CD8-positive, alpha-beta memory T cell (primary cell): ENCODE measurements at regions not wholly inside any gene's neighbourhood (a gene's known extent, or its start where the extent isn't known, plus 50 kb on each side); places are given as distances from the start of the nearest gene placed in this dataset.
A peak's percentile ranks its signal among the peaks of the same experiment; 100 is the strongest.

Experiments used
- CTCF ChIA-PET: fragments of 350-600 bp; sonication (Branson Sonifier 250); formaldehyde crosslinking; loops from one replicate; lab custom pipeline; 2021; ENCODE audit warnings: antibody characterized with exemption; lab: Charles Lee
- POLR2A ChIA-PET: fragments of 350-600 bp; sonication (Branson Sonifier 250); formaldehyde crosslinking; loops from one replicate; lab custom pipeline; 2021; ENCODE audit warnings: antibody characterized with exemption; lab: Charles Lee
- DNase-seq, 5 donors: peaks; one replicate each; pipeline versions ENCODE4 v3.0.0 to v3.0.0-alpha.2; 2020 to 2022; ENCODE audit warnings: mixed read lengths in 1 of 5
- H3K27ac ChIP-seq: one replicate; pipeline ENCODE4 v1.7.0; 2013; ENCODE audit warnings: low read depth, mild to moderate bottlenecking, low read length, moderate library complexity
- H3K27me3 ChIP-seq: 2 replicates; pipeline ENCODE4 v1.7.0; 2013; ENCODE audit warnings: low read length, mild to moderate bottlenecking; ENCODE audit not compliant: insufficient read depth, poor library complexity, severe bottlenecking
- H3K36me3 ChIP-seq: 2 replicates; pipeline ENCODE4 v1.7.0; 2013; ENCODE audit warnings: mild to moderate bottlenecking, low read length, moderate library complexity; ENCODE audit not compliant: insufficient read depth
- H3K4me1 ChIP-seq: 2 replicates; pipeline ENCODE4 v1.7.0; 2013; ENCODE audit warnings: mild to moderate bottlenecking, low read length, moderate library complexity; ENCODE audit not compliant: insufficient read depth
- H3K4me3 ChIP-seq: 2 replicates; pipeline ENCODE4 v1.7.0; 2013; ENCODE audit warnings: mild to moderate bottlenecking, low read length
- H3K9me3 ChIP-seq: 2 replicates; pipeline ENCODE4 v1.7.0; 2013; ENCODE audit warnings: mild to moderate bottlenecking, low read length
- H3K27ac Mint-ChIP-seq, 8 donors: one replicate each; pipeline ENCODE4 v1.8.0; 2020 to 2021; ENCODE audit warnings: mixed read lengths in 8 of 8, mild to moderate bottlenecking in 6 of 8, inconsistent platforms in 3 of 8, moderate library complexity in 3 of 8
- H3K27me3 Mint-ChIP-seq, 2 donors: one replicate each; pipeline ENCODE4 v1.8.0; 2020 to 2021; ENCODE audit warnings: mixed read lengths in 2 of 2, mild to moderate bottlenecking in 1 of 2, moderate library complexity in 1 of 2
- H3K36me3 Mint-ChIP-seq, 3 donors: one replicate each; pipeline ENCODE4 v1.8.0; 2020 to 2021; ENCODE audit warnings: mixed read lengths in 3 of 3, inconsistent platforms in 1 of 3, mild to moderate bottlenecking in 1 of 3
- H3K4me1 Mint-ChIP-seq, 3 donors: one replicate each; pipeline ENCODE4 v1.8.0; 2020 to 2021; ENCODE audit warnings: mixed read lengths in 3 of 3, inconsistent platforms in 1 of 3, mild to moderate bottlenecking in 1 of 3
- H3K4me3 Mint-ChIP-seq, 7 donors: one replicate each; pipeline ENCODE4 v1.8.0; 2020 to 2021; ENCODE audit warnings: mixed read lengths in 7 of 7, mild to moderate bottlenecking in 6 of 7, moderate library complexity in 4 of 7, inconsistent platforms in 2 of 7
- H3K9me3 Mint-ChIP-seq, 5 donors: one replicate each; pipeline ENCODE4 v1.8.0; 2020 to 2022; ENCODE audit warnings: mixed read lengths in 5 of 5, mild to moderate bottlenecking in 3 of 5, moderate library complexity in 2 of 5, inconsistent platforms in 1 of 5

- no peaks in the 10 kb centered on the region for H3K4me1 ChIP-seq
- Mint-ChIP-seq H3K27ac (no peak overlapping the region), H3K27me3 (no peaks in the 10 kb centered on the region), H3K9me3 (peaks cover 0 to 2% (median 0%) of the 10 kb centered on the region in 5 donors), H3K4me1 (peaks cover 9 to 19% (median 13%) of the 10 kb centered on the region in 3 donors), H3K36me3 (peaks cover 0 to 5% (median 2%) of the 10 kb centered on the region in 3 donors), H3K4me3 (no peak overlapping the region)
- H3K4me3 ChIP-seq = no peak overlapping the region
- no peaks in the 10 kb centered on the region for H3K9me3 ChIP-seq
- no peak overlapping the region for H3K27ac ChIP-seq
- DNase-seq = no peak
- no peaks in the 10 kb centered on the region for H3K36me3 ChIP-seq
- no peaks in the 10 kb centered on the region for H3K27me3 ChIP-seq
- ChIA-PET CTCF (no interaction called here), POLR2A (no interaction called here)
Observed at GRCh38 chr3:106029954-106030626, 161.3 kb upstream of the CBLB start.

GRCh38 chr3:106030627-106030963 lies 161.8 kb upstream of the CBLB start:
- no peak overlapping the region for H3K4me3 Mint-ChIP-seq
- H3K9me3 Mint-ChIP-seq = no peaks in the 10 kb centered on the region
- H3K27me3 Mint-ChIP-seq = no peaks in the 10 kb centered on the region
- no peaks in the 10 kb centered on the region for H3K36me3 ChIP-seq
- ChIA-PET POLR2A (no interaction called here), CTCF (no interaction called here)
- H3K9me3 ChIP-seq = no peaks in the 10 kb centered on the region
- DNase-seq = no peak
- no peak overlapping the region for H3K4me3 ChIP-seq
- H3K36me3 Mint-ChIP-seq = peaks cover 0 to 5% (median 2%) of the 10 kb centered on the region in 3 donors
- H3K4me1 Mint-ChIP-seq = peaks cover 9 to 19% (median 13%) of the 10 kb centered on the region in 3 donors
- H3K27ac ChIP-seq = no peak overlapping the region
- H3K27me3 ChIP-seq = no peaks in the 10 kb centered on the region
- H3K27ac Mint-ChIP-seq = no peak overlapping the region
- no peaks in the 10 kb centered on the region for H3K4me1 ChIP-seq

GRCh38 chr3:106032479-106032878 lies 163.7 kb upstream of the CBLB start:
- CTCF ChIA-PET = no interaction called here

GRCh38 chr3:106033654-106034053 lies 164.8 kb upstream of the CBLB start:
- Mint-ChIP-seq H3K27ac (peak overlapping the region in 4 of 8 donors; percentile 12 to 29 (median 19)), H3K9me3 (peaks cover 0 to 3% (median 0%) of the 10 kb centered on the region in 5 donors), H3K27me3 (no peaks in the 10 kb centered on the region), H3K4me1 (peaks cover 9 to 19% (median 13%) of the 10 kb centered on the region in 3 donors), H3K36me3 (peaks cover 0 to 2% (median 0%) of the 10 kb centered on the region in 3 donors), H3K4me3 (no peak overlapping the region)
- Histone ChIP-seq H3K9me3 (no peaks in the 10 kb centered on the region), H3K27ac (no peak overlapping the region), H3K27me3 (no peaks in the 10 kb centered on the region), H3K36me3 (no peaks in the 10 kb centered on the region), H3K4me3 (no peak overlapping the region), H3K4me1 (no peaks in the 10 kb centered on the region)
- ChIA-PET POLR2A (no interaction called here), CTCF (no interaction called here)
- peak in 2 of 5 donors; percentile 9 to 38 for DNase-seq

More at GRCh38 chr3:106032479-106032878, 163.7 kb upstream of the CBLB start:
- Histone ChIP-seq H3K4me3 (no peak overlapping the region), H3K27ac (no peak overlapping the region), H3K9me3 (no peaks in the 10 kb centered on the region), H3K4me1 (no peaks in the 10 kb centered on the region), H3K27me3 (no peaks in the 10 kb centered on the region), H3K36me3 (no peaks in the 10 kb centered on the region)
- Mint-ChIP-seq H3K27ac (no peak overlapping the region), H3K9me3 (no peaks in the 10 kb centered on the region), H3K4me1 (peaks cover 9 to 19% (median 13%) of the 10 kb centered on the region in 3 donors), H3K36me3 (peaks cover 0 to 1% (median 0%) of the 10 kb centered on the region in 3 donors), H3K4me3 (no peak overlapping the region), H3K27me3 (no peaks in the 10 kb centered on the region)
- POLR2A ChIA-PET = no interaction called here
- no peak for DNase-seq

- Histone ChIP-seq H3K4me3 (no peak overlapping the region), H3K9me3 (no peaks in the 10 kb centered on the region), H3K27me3 (no peaks in the 10 kb centered on the region), H3K27ac (no peak overlapping the region), H3K36me3 (no peaks in the 10 kb centered on the region), H3K4me1 (no peaks in the 10 kb centered on the region)
- ChIA-PET CTCF (no interaction called here), POLR2A (no interaction called here)
- Mint-ChIP-seq H3K36me3 (peaks cover 0 to 6% (median 2%) of the 10 kb centered on the region in 3 donors), H3K9me3 (peaks cover 0 to 9% (median 0%) of the 10 kb centered on the region in 5 donors), H3K4me3 (no peak overlapping the region), H3K27me3 (no peaks in the 10 kb centered on the region), H3K4me1 (peaks cover 9 to 19% (median 18%) of the 10 kb centered on the region in 3 donors), H3K27ac (peak overlapping the region in 2 of 8 donors; percentile 28 to 29)
- no peak for DNase-seq
Observed at GRCh38 chr3:106034313-106034712, 165.5 kb upstream of the CBLB start.

GRCh38 chr3:106035619-106036018 lies 166.8 kb upstream of the CBLB start:
- H3K4me3 ChIP-seq = no peak overlapping the region
- Mint-ChIP-seq H3K9me3 (peaks cover 0 to 9% (median 2%) of the 10 kb centered on the region in 5 donors), H3K36me3 (peaks cover 0 to 13% (median 2%) of the 10 kb centered on the region in 3 donors), H3K27me3 (no peaks in the 10 kb centered on the region), H3K4me3 (no peak overlapping the region), H3K27ac (peak overlapping the region in 1 of 8 donors; percentile 19), H3K4me1 (peaks cover 15 to 31% (median 27%) of the 10 kb centered on the region in 3 donors)
- H3K27ac ChIP-seq = no peak overlapping the region
- H3K36me3 ChIP-seq = no peaks in the 10 kb centered on the region
- no peaks in the 10 kb centered on the region for H3K9me3 ChIP-seq
- POLR2A ChIA-PET = no interaction called here
- H3K4me1 ChIP-seq = no peaks in the 10 kb centered on the region
- no peak for DNase-seq
- H3K27me3 ChIP-seq = no peaks in the 10 kb centered on the region
- CTCF ChIA-PET = no interaction called here

- Mint-ChIP-seq H3K27me3 (peaks cover 0 to 1% of the 10 kb centered on the region in 2 donors), H3K36me3 (peaks cover 0 to 13% (median 2%) of the 10 kb centered on the region in 3 donors), H3K9me3 (peaks cover 0 to 9% (median 2%) of the 10 kb centered on the region in 5 donors), H3K27ac (no peak overlapping the region), H3K4me1 (peaks cover 18 to 35% (median 30%) of the 10 kb centered on the region in 3 donors), H3K4me3 (no peak overlapping the region)
- Histone ChIP-seq H3K4me3 (no peak overlapping the region), H3K9me3 (no peaks in the 10 kb centered on the region), H3K4me1 (no peaks in the 10 kb centered on the region), H3K27ac (no peak overlapping the region), H3K27me3 (no peaks in the 10 kb centered on the region), H3K36me3 (no peaks in the 10 kb centered on the region)
- no peak for DNase-seq
- POLR2A ChIA-PET = no interaction called here
- CTCF ChIA-PET = no interaction called here
Observed at GRCh38 chr3:106036696-106037095, 167.9 kb upstream of the CBLB start.

GRCh38 chr3:106047221-106047620 lies 178.4 kb upstream of the CBLB start:
- H3K9me3 ChIP-seq = no peaks in the 10 kb centered on the region
- H3K36me3 ChIP-seq = no peaks in the 10 kb centered on the region
- H3K27me3 ChIP-seq = no peaks in the 10 kb centered on the region
- H3K4me1 ChIP-seq = no peaks in the 10 kb centered on the region
- H3K9me3 Mint-ChIP-seq = peaks cover 0 to 1% (median 0%) of the 10 kb centered on the region in 5 donors
- no peaks in the 10 kb centered on the region for H3K4me1 Mint-ChIP-seq
- ChIA-PET CTCF (no interaction called here), POLR2A (no interaction called here)
- no peak overlapping the region for H3K4me3 Mint-ChIP-seq
- peaks cover 0 to 10% (median 7%) of the 10 kb centered on the region in 3 donors for H3K36me3 Mint-ChIP-seq
- DNase-seq = no peak
- peaks cover 0 to 1% of the 10 kb centered on the region in 2 donors for H3K27me3 Mint-ChIP-seq
- H3K4me3 ChIP-seq = no peak overlapping the region
- no peak overlapping the region for H3K27ac ChIP-seq
- H3K27ac Mint-ChIP-seq = no peak overlapping the region
